ENCODE measurements at regions not wholly inside any gene's neighbourhood (a gene's known extent, or its start where the extent isn't known, plus 50 kb on each side); places are given as distances from the start of the nearest gene placed in this dataset.
"Not testable (repeated sequence)": the region's sequence is repeated elsewhere in the genome, so short reads cannot be mapped to it uniquely, and the experiment has no call there.

- H3K36me3 ChIP-seq; ATAC-seq; intact Hi-C loops (cut with DNase I); H3K9me3 ChIP-seq; H3K27me3 ChIP-seq; H3K27ac ChIP-seq; H3K4me3 ChIP-seq; H3K4me1 ChIP-seq; DNase-seq: not testable (repeated sequence)
- WGBS (ENCODE audit: insufficient coverage, low coverage, low lambda C conversion rate, missing lambda C conversion rate) = 69% methylated on average over 4 of the region's 10 CpGs
These were observed 67.5 kb upstream of the ROPN1B start for GRCh38 chr3:125901473-125901872.

GRCh38 chr3:125903780-125904455, 65.1 kb upstream of the ROPN1B start:
- H3K9me3 ChIP-seq; H3K36me3 ChIP-seq; H3K4me3 ChIP-seq; H3K27ac ChIP-seq; intact Hi-C loops (cut with DNase I); ATAC-seq; H3K4me1 ChIP-seq; DNase-seq; H3K27me3 ChIP-seq: not testable (repeated sequence)
- no CpG with 5 or more reads among the region's 29 CpGs for WGBS (ENCODE audit: insufficient coverage, low coverage, low lambda C conversion rate, missing lambda C conversion rate)

GRCh38 chr3:125907279-125907678, 61.7 kb upstream of the ROPN1B start:
- H3K36me3 ChIP-seq; H3K9me3 ChIP-seq; H3K27me3 ChIP-seq; intact Hi-C loops (cut with DNase I); ATAC-seq; H3K4me3 ChIP-seq; DNase-seq; H3K4me1 ChIP-seq; H3K27ac ChIP-seq: not testable (repeated sequence)
- WGBS (ENCODE audit: insufficient coverage, low coverage, low lambda C conversion rate, missing lambda C conversion rate) = 79% methylated on average over 4 of the region's 5 CpGs

DNA sequence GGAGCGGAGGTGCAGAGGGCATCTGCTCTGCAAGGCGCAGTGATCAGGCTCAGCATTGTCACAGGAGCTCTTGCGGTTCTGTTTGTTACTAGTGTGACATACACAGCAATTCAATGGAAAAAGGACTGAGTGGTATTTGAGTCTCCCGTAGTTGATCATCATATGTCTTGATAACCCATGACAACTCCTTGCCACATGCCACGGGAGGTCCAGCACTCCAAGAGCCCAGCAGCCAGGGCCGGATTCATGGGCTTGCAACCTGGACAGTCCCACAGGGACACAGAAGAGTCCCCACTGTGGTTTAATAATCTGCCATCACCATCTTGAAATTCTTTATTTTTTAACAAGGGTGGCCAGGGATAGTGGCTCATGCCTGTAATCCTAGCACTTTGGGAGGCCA, 58.1 kb upstream of the ROPN1B start:
- H3K9me3 ChIP-seq; DNase-seq; H3K27ac ChIP-seq; H3K4me3 ChIP-seq; ATAC-seq; H3K4me1 ChIP-seq; intact Hi-C loops (cut with DNase I); H3K27me3 ChIP-seq; H3K36me3 ChIP-seq: not testable (repeated sequence)
- WGBS (ENCODE audit: insufficient coverage, low coverage, low lambda C conversion rate, missing lambda C conversion rate) = 100% methylated on average over 3 of the region's 6 CpGs

- Histone ChIP-seq H3K4me3 (peak overlapping the region; percentile 61 to 78 (median 69)), H3K27ac (peak overlapping the region; percentile 71)
- H3K27me3 ChIP-seq; H3K9me3 ChIP-seq; ATAC-seq; intact Hi-C loops (cut with DNase I); H3K4me1 ChIP-seq; DNase-seq; H3K36me3 ChIP-seq: not testable (repeated sequence)
- WGBS (ENCODE audit: insufficient coverage, low coverage, low lambda C conversion rate, missing lambda C conversion rate) = 24% methylated on average over 14 of the region's 14 CpGs
These were observed 54.2 kb upstream of the ROPN1B start for GRCh38 chr3:125914608-125915436.

GRCh38 chr3:125915437-125915787, 53.6 kb upstream of the ROPN1B start:
- H3K9me3 ChIP-seq; ATAC-seq; H3K36me3 ChIP-seq; H3K27me3 ChIP-seq; intact Hi-C loops (cut with DNase I); H3K4me1 ChIP-seq: not testable (repeated sequence)
- Histone ChIP-seq H3K4me3 (peak overlapping the region; percentile 61 to 78 (median 69)), H3K27ac (peak overlapping the region; percentile 71)
- DNase-seq = peak in 1 of 3 donors; percentile 70
- 0% methylated on average over 5 of the region's 30 CpGs for WGBS (ENCODE audit: insufficient coverage, low coverage, low lambda C conversion rate, missing lambda C conversion rate)

DNA sequence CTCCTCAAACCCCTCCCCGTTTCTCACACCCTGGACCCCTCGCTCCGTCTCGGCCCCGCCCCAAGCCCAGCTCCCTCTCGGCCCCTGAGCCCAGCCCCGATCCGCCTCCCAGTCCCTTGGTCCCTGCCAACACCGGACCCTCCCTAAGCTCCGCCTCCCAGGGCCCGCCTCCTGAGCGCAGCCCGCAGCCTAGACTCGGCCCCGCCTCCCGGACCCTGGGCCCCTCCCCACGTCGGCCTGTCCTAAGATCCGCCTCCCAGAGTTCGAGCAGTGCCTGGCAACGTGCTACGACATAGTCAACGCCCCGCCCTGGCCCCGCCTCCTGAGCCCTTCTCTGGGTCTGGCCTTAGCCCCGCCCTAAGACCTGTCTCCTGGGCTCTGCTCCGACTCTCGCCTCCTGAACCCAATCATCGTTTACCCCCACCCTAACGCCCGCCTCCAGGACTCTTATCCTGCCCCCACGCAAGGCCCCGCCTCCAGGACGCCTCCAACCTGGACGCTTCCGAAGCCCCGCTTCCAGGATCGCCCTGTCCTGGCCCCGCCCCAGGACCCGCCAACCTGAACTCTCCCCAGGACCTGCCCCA, 53.1 kb upstream of the ROPN1B start:
- intact Hi-C loops (cut with DNase I); H3K36me3 ChIP-seq; H3K9me3 ChIP-seq; H3K4me1 ChIP-seq; H3K27me3 ChIP-seq: not testable (repeated sequence)
- Histone ChIP-seq H3K27ac (peak overlapping the region; percentile 71), H3K4me3 (peak overlapping the region; percentile 61 to 78 (median 69))
- DNase-seq (peak; percentile 100), ATAC-seq (peak; percentile 82 to 85 (median 82))
- WGBS (ENCODE audit: insufficient coverage, low coverage, low lambda C conversion rate, missing lambda C conversion rate) = 1% methylated on average over 30 of the region's 40 CpGs

Measured in right lobe of liver (tissue), 6 donors.